Activated CD4-positive, alpha-beta T cell treated with anti-CD3 and anti-CD28 coated beads for 36 hours (primary cell): ENCODE measurements at regions not wholly inside any gene's neighbourhood (a gene's known extent, or its start where the extent isn't known, plus 50 kb on each side); places are given as distances from the start of the nearest gene placed in this dataset.

Source experiments
- ATAC-seq: fragments of 200-7000 bp; cut with Tn5 transposase; one replicate; pipeline ENCODE4 v1.10.0; 2021; ENCODE audit warnings: mild to moderate bottlenecking, moderate library complexity
- CTCF ChIA-PET: fragments of 350-600 bp; sonication (Branson Sonifier 250); formaldehyde crosslinking; loops from one replicate; lab custom pipeline; 2021; ENCODE audit warnings: antibody characterized with exemption; lab: Charles Lee
- POLR2A ChIA-PET: fragments of 350-600 bp; sonication (Branson Sonifier 250); formaldehyde crosslinking; loops from one replicate; lab custom pipeline; 2021; ENCODE audit warnings: antibody characterized with exemption, inconsistent platforms; lab: Charles Lee
- DNase-seq: peaks from one replicate; pipeline ENCODE4 v3.0.0-alpha.2; 2020
- H3K27ac Mint-ChIP-seq: one replicate; pipeline ENCODE4 v1.8.0; 2021; ENCODE audit warnings: mixed read lengths
- H3K27me3 Mint-ChIP-seq: one replicate; pipeline ENCODE4 v1.8.0; 2021; ENCODE audit warnings: mixed read lengths
- H3K36me3 Mint-ChIP-seq: one replicate; pipeline ENCODE4 v1.8.0; 2021; ENCODE audit warnings: low read depth, mixed read lengths
- H3K4me1 Mint-ChIP-seq: one replicate; pipeline ENCODE4 v1.8.0; 2021; ENCODE audit warnings: mixed read lengths
- H3K4me3 Mint-ChIP-seq: one replicate; pipeline ENCODE4 v1.8.0; 2021; ENCODE audit warnings: mild to moderate bottlenecking, moderate library complexity, mixed read lengths
- H3K9me3 Mint-ChIP-seq: one replicate; pipeline ENCODE4 v1.8.0; 2021; ENCODE audit warnings: low read depth, mixed read lengths
- intact Hi-C, 2 experiments: fragments of 100-400 bp; cut with DNase I in 1 of 2; cut with micrococcal nuclease in 1 of 2; formaldehyde crosslinking; loops; one replicate each; pipeline versions ENCODE4 v1.14.2 to v1.15.1; 2022 to 2024; cut with DNase I, micrococcal nuclease

DNA sequence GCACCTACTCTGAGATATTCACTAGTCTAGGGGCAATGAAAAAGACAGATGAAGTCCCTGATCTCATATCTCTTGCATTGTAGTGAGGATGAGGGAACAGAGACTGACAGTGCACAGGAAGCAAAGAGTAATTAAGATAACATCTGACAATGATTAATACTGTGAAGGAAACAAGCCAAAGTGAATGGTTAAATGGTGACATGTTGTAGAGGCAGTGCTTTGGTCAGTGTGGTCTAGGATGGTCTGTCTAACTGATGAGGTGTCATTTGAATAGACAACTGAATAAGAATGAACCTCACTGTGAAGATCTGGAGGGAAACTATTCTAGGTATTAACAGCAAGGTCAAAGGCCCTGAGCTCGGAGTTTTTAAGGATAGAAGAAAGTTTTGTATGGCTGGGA, 333.3 kb upstream of the GRIA1 start:
- POLR2A ChIA-PET: no interaction called here
- DNase-seq: no peak
- no peak for ATAC-seq
- no peaks in the 10 kb centered on the region for H3K36me3 Mint-ChIP-seq
- intact Hi-C loops: no loop called here
- no peaks in the 10 kb centered on the region for H3K27me3 Mint-ChIP-seq
- H3K4me3 Mint-ChIP-seq: no peak overlapping the region
- no peaks in the 10 kb centered on the region for H3K4me1 Mint-ChIP-seq
- H3K27ac Mint-ChIP-seq: no peak overlapping the region
- CTCF ChIA-PET: no interaction called here
- H3K9me3 Mint-ChIP-seq: no peaks in the 10 kb centered on the region

DNA sequence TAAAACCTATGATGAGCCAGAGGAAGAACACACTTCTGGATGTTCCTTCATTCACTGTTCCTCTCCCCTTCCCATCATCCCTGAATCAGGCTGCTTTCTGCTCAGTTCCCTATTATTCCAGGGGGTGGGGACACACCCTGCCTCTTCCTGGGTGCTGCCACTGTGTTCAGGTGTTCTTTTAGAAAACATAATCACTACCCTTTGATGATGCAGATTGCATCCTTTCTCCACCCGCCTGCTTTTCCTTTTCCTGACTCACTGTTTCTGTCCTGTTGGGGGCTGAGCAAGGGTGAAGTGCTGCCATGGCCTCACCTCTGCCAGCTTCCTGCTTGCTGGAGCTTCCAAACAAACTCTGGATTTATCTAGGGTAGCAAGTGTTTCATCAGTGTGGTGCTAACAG, 331.9 kb upstream of the GRIA1 start:
- Mint-ChIP-seq H3K4me1 (no peaks in the 10 kb centered on the region), H3K36me3 (no peaks in the 10 kb centered on the region), H3K4me3 (no peak overlapping the region), H3K9me3 (no peaks in the 10 kb centered on the region), H3K27ac (no peak overlapping the region), H3K27me3 (no peaks in the 10 kb centered on the region)
- POLR2A ChIA-PET: no interaction called here
- DNase-seq (no peak), ATAC-seq (no peak)
- intact Hi-C loops: no loop called here
- CTCF ChIA-PET: no interaction called here

DNA sequence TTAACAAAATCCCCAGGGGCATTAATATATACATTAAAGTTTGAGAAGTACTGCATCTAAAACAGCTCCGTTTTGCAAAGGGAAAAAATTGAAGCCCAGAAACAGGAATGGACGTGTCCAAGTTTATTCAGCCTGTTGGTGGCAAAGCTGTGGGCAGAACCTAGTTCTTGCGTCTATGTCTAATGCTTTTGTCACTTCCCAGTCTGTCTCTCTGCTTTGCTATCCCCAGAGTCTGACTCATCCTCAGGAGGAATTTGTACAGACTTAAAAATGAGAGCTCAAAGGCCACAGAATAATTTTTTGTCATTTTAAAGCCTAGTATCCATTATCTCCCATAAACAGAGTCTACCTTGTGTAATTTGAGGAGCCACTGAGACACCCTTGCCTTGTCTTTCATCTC, 330.9 kb upstream of the GRIA1 start:
- intact Hi-C loops: no loop called here
- H3K36me3 Mint-ChIP-seq: no peaks in the 10 kb centered on the region
- no peak overlapping the region for H3K27ac Mint-ChIP-seq
- DNase-seq (no peak), ATAC-seq (no peak)
- POLR2A ChIA-PET: no interaction called here
- CTCF ChIA-PET: no interaction called here
- no peak overlapping the region for H3K4me3 Mint-ChIP-seq
- H3K27me3 Mint-ChIP-seq: no peaks in the 10 kb centered on the region
- H3K9me3 Mint-ChIP-seq: no peaks in the 10 kb centered on the region
- H3K4me1 Mint-ChIP-seq: no peaks in the 10 kb centered on the region

DNA sequence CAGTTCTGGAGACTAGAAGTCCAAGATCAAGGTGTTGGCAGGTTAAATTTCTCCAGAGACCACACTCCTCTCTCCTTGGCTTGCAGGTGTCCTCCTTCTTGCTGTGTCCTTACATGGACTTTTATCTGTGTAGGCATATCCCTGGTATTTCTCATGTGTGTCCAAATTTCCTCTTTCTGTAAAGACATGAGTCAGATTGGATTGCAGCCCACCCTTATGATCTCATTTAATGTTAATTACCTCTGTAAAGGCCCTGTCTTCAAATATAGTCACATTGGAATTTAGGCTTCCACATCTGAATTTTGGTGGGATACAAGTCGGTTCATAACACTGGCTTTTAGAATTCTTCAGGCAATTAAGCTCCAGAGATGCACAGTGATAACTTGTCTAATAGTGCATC, 322.2 kb upstream of the GRIA1 start:
- intact Hi-C loops: no loop called here
- DNase-seq (no peak), ATAC-seq (no peak)
- CTCF ChIA-PET: no interaction called here
- Mint-ChIP-seq H3K27ac (no peak overlapping the region), H3K9me3 (peaks cover 11% of the 10 kb centered on the region), H3K27me3 (no peaks in the 10 kb centered on the region), H3K36me3 (no peaks in the 10 kb centered on the region), H3K4me3 (no peak overlapping the region), H3K4me1 (no peaks in the 10 kb centered on the region)
- POLR2A ChIA-PET: no interaction called here

DNA sequence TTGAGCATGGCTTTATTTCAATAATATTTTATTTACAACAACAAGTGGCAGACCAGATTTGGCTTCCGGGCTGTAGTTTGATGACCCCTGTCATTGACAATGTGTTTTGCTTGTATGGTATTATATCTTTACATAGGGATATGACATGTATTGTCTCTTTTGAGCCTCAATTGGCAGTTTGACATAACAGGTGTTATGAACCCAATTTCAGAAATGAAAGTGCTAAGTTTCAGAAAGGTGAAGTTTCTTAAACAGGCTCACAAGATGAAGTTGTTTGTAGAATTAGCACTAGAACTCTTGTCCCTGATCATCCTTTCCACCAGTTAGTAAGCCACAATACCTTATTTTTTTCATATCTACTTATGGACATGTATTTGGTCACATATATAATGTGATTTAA, 303.0 kb upstream of the GRIA1 start:
- Mint-ChIP-seq H3K4me3 (no peak overlapping the region), H3K9me3 (peaks cover 10% of the 10 kb centered on the region), H3K27me3 (no peaks in the 10 kb centered on the region), H3K27ac (no peak overlapping the region), H3K36me3 (no peaks in the 10 kb centered on the region), H3K4me1 (no peaks in the 10 kb centered on the region)
- ATAC-seq (no peak), DNase-seq (no peak)
- POLR2A ChIA-PET: no interaction called here
- CTCF ChIA-PET: no interaction called here
- intact Hi-C loops: no loop called here

DNA sequence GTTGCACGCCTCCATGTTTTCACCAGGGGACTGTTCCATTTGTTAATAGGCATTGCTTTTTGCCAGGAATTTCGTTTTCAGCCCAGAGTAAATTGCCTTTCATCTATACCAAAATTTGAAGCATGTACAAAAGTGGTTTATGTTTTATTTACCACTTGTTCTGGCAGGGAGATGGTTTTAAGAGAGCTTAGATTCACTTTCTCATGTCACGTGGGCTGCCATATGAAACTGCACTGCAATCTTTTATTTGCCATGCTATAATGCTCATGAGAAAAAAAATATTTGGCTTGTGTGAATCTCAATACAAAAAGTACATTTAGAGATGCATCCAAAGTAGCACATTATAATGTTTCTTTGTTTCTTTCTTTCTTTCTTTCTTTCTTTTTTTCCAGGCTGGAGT, 284.1 kb upstream of the GRIA1 start:
- intact Hi-C loops: no loop called here

DNA sequence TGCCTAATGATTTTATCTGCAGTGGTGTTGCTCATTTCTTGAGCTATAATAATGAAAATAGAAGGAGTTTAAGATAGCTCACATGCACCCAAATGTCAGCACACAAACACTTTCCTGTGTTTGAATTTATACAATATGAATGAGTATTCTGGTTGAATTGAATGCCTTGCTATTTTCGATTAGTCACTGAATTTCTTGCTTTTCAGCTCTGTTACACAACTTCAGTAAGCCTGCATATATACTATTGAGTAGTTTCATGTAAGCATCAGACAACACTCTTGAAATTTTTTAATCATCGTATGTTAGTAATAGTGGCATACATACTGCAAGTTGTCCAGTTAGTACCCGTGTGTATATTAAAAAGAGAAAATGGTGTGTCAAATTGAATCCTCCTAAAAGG, 281.5 kb upstream of the GRIA1 start:
- ChIA-PET CTCF (no interaction called here), POLR2A (no interaction called here)
- Mint-ChIP-seq H3K4me3 (no peak overlapping the region), H3K9me3 (peaks cover 4% of the 10 kb centered on the region), H3K27me3 (no peaks in the 10 kb centered on the region), H3K36me3 (no peaks in the 10 kb centered on the region), H3K27ac (no peak overlapping the region), H3K4me1 (no peaks in the 10 kb centered on the region)
- ATAC-seq (no peak), DNase-seq (no peak)
- intact Hi-C loops: no loop called here

More for the DNA sequence above, 284.1 kb upstream of the GRIA1 start:
- DNase-seq (no peak), ATAC-seq (no peak)
- CTCF ChIA-PET: no interaction called here
- POLR2A ChIA-PET: no interaction called here
- H3K27me3 Mint-ChIP-seq: no peaks in the 10 kb centered on the region
- H3K9me3 Mint-ChIP-seq: no peaks in the 10 kb centered on the region
- H3K4me1 Mint-ChIP-seq: no peaks in the 10 kb centered on the region
- no peaks in the 10 kb centered on the region for H3K36me3 Mint-ChIP-seq
- H3K27ac Mint-ChIP-seq: no peak overlapping the region
- H3K4me3 Mint-ChIP-seq: no peak overlapping the region

DNA sequence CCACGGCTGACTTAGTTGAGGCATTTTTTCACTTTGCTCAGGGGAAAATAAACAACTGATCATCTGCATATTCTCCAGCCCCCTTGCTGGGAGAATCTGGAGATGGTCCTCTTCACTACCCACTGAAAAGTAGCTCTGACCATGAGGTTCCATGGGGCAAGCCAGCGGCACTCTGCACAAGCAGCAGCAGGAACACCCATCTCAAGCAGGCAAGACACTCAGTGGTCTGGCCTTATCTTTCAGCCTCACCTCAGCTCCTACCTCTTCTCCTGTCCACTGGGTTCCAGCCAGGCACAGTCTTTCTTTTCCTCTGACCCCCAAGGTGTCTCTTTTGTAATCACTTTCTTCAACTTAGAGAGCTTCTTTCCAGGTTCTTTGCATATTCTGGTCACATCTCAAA, 280.8 kb upstream of the GRIA1 start:
- Mint-ChIP-seq H3K4me3 (no peak overlapping the region), H3K27me3 (no peaks in the 10 kb centered on the region), H3K36me3 (no peaks in the 10 kb centered on the region), H3K9me3 (peaks cover 6% of the 10 kb centered on the region), H3K4me1 (no peaks in the 10 kb centered on the region), H3K27ac (no peak overlapping the region)
- intact Hi-C loops: no loop called here
- ChIA-PET POLR2A (no interaction called here), CTCF (no interaction called here)
- DNase-seq (no peak), ATAC-seq (no peak)

DNA sequence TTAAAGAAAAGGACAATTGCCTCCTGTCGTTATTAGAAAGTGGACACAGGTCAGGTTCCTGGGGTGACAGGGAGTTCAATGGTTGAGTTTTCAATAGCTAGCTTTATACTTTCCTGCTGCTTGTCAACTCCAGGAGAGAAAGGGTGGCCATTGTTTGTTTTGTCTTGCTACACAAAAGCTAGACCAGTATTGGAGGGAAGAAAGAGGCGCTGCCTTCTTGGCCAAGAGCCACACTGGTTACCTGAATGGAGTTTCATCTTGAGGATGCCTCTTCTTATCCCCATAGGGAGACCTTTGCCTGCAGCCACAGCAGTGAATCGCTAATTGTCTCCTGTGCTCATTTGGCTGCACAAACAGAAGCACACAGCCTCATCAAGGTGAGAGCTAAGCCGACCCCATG, 279.4 kb upstream of the GRIA1 start:
- peaks cover 15% of the 10 kb centered on the region for H3K9me3 Mint-ChIP-seq
- ATAC-seq: no peak
- H3K4me1 Mint-ChIP-seq: no peaks in the 10 kb centered on the region
- H3K4me3 Mint-ChIP-seq: no peak overlapping the region
- POLR2A ChIA-PET: no interaction called here
- H3K27ac Mint-ChIP-seq: no peak overlapping the region
- H3K27me3 Mint-ChIP-seq: no peaks in the 10 kb centered on the region
- intact Hi-C loops: no loop called here
- no peaks in the 10 kb centered on the region for H3K36me3 Mint-ChIP-seq
- no peak for DNase-seq
- CTCF ChIA-PET: no interaction called here

DNA sequence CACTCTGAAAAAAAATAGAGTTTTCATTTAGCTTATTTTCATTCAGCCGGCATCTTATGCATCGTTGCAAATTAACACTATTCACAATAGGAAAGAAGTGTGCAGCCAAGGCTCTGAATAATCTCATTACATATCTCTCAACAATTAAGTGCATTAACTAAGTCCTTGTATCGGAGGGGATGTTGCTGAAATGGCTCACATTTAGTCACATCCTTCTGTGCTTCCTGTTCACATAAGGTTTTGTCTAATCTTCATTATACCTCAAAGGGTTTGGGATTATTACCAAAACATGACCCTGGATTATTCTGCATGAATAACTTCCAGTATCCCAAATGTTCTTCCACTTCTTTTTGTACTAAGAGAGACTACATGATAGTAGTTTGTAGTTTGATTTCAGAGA, 278.0 kb upstream of the GRIA1 start:
- intact Hi-C loops: no loop called here
- ChIA-PET CTCF (no interaction called here), POLR2A (no interaction called here)
- DNase-seq (no peak), ATAC-seq (no peak)
- Mint-ChIP-seq H3K4me1 (no peaks in the 10 kb centered on the region), H3K36me3 (no peaks in the 10 kb centered on the region), H3K4me3 (no peak overlapping the region), H3K27me3 (no peaks in the 10 kb centered on the region), H3K27ac (no peak overlapping the region), H3K9me3 (peaks cover 21% of the 10 kb centered on the region)

DNA sequence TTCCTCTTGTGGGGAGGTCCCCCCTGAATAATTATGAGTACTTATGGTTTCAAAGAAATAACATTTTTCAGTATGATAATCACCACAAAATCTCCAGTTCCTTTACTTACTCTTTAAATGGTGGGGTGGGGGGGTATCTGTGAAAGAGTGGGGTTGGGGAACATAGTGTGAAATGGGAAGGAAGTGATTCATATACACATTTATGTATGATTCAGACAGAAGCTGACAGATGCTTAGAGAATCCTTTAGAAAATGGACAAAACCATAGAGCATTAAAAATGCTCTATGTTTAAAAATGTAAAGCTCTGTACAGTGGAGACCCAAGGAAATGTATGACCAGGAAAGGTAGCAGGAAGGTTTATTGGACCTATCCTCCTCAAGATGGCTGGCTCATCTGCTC, 267.5 kb upstream of the GRIA1 start:
- Mint-ChIP-seq H3K4me1 (no peaks in the 10 kb centered on the region), H3K9me3 (peaks cover 11% of the 10 kb centered on the region), H3K27ac (no peak overlapping the region), H3K27me3 (no peaks in the 10 kb centered on the region), H3K4me3 (no peak overlapping the region), H3K36me3 (no peaks in the 10 kb centered on the region)
- ChIA-PET POLR2A (no interaction called here), CTCF (no interaction called here)
- DNase-seq (no peak), ATAC-seq (no peak)
- intact Hi-C loops: no loop called here

DNA sequence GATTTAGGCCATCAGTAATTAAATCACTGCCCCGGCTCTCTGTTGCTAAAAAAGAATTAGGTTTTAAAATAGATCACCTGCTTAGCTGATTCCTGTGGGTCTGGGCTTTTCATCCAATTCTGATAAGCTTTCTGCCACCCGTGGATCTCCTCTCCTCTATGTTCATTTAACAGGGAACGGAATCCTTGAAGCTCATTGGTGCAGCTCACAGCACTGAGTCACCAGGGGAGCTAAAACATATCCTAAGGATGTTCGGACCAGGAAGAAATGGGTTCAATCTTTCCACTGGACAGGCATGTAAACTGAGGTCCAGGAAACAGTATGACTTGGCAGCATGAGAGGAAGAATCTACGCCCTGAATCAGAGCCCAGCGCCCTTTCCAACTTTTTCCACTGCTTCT, 267.1 kb upstream of the GRIA1 start:
- Mint-ChIP-seq H3K9me3 (peaks cover 11% of the 10 kb centered on the region), H3K4me1 (no peaks in the 10 kb centered on the region), H3K27ac (no peak overlapping the region), H3K4me3 (no peak overlapping the region), H3K36me3 (no peaks in the 10 kb centered on the region), H3K27me3 (no peaks in the 10 kb centered on the region)
- no peak for ATAC-seq
- no peak for DNase-seq
- POLR2A ChIA-PET: no interaction called here
- CTCF ChIA-PET: no interaction called here
- intact Hi-C loops: no loop called here

DNA sequence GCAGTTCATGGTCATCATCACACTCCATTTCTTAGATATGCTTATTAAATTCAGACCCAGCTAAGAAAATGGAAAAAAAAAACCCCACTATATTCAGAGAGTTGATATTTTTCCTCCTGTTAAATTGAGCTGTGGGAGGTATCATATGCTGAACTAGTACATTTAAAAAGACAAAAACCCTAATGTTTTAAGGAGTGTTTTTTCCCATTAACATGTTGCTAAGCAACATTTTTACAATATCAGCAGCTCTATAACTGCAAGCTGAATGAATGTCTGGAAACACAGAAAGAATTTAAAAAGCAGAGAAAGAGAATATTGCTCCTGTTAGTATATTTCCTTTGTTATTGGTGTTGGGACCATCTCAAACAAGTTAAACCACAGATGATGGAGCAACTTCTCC, 265.8 kb upstream of the GRIA1 start:
- ChIA-PET POLR2A (no interaction called here), CTCF (no interaction called here)
- Mint-ChIP-seq H3K27ac (no peak overlapping the region), H3K4me3 (no peak overlapping the region), H3K36me3 (no peaks in the 10 kb centered on the region), H3K4me1 (no peaks in the 10 kb centered on the region), H3K27me3 (no peaks in the 10 kb centered on the region), H3K9me3 (peaks cover 12% of the 10 kb centered on the region)
- DNase-seq: no peak
- intact Hi-C loops: no loop called here
- ATAC-seq: no peak
